Breast epithelium (tissue), 3 donors: ENCODE measurements at regions not wholly inside any gene's neighbourhood (a gene's known extent, or its start where the extent isn't known, plus 50 kb on each side); places are given as distances from the start of the nearest gene placed in this dataset.

Experiments
- POLR2A ChIP-seq: fragments of 450-650 bp; IDR thresholded peaks from one replicate; pipeline ENCODE4 v1.6.1; 2016; ENCODE audit warnings: antibody characterized with exemption, mild to moderate bottlenecking, moderate library complexity
- POLR2AphosphoS5 ChIP-seq, 3 donors: sonication (generic); formaldehyde crosslinking; IDR thresholded peaks; one replicate each; pipeline ENCODE4 v1.6.1; 2017; ENCODE audit warnings: antibody characterized with exemption in 3 of 3
- TF ChIP-seq, protein P1 (sequence below), 3 donors: fragments of 450-650 bp; IDR thresholded peaks; one replicate each; pipeline ENCODE4 v1.5.1; 2016 to 2017; ENCODE audit warnings: antibody characterized with exemption in 3 of 3, mild to moderate bottlenecking in 3 of 3, moderate library complexity in 3 of 3

DNA sequence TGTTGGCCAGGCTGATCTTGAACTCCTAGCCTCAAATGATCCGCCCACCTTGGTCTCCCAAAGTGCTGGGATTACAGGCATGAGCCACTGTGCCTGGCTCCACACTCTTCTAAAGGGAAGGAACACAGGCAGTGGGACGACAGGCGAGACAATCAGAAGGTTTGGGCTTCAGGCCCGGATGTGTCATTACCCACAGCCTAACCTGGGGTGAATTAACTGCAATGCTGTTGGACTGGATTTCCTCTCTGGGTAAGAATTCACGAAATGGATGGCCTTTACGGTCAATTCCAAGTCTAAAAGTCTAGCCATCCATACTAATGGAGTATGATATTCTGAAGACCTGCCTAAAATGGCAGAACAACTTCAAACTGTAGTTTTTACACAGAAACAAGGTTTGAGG lies 83.7 kb upstream of the CCDC28A start:
- TF ChIP-seq, protein P1, sequence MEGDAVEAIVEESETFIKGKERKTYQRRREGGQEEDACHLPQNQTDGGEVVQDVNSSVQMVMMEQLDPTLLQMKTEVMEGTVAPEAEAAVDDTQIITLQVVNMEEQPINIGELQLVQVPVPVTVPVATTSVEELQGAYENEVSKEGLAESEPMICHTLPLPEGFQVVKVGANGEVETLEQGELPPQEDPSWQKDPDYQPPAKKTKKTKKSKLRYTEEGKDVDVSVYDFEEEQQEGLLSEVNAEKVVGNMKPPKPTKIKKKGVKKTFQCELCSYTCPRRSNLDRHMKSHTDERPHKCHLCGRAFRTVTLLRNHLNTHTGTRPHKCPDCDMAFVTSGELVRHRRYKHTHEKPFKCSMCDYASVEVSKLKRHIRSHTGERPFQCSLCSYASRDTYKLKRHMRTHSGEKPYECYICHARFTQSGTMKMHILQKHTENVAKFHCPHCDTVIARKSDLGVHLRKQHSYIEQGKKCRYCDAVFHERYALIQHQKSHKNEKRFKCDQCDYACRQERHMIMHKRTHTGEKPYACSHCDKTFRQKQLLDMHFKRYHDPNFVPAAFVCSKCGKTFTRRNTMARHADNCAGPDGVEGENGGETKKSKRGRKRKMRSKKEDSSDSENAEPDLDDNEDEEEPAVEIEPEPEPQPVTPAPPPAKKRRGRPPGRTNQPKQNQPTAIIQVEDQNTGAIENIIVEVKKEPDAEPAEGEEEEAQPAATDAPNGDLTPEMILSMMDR (IDR thresholded peaks at IDR 0.05) = no peak
- TF ChIP-seq POLR2A (no peak), POLR2AphosphoS5 (IDR thresholded peaks at IDR 0.05) (no peak)
